Trophoblast cell (in vitro differentiated cells and primary cell): ENCODE measurements at regions not wholly inside any gene's neighbourhood (a gene's known extent, or its start where the extent isn't known, plus 50 kb on each side); places are given as distances from the start of the nearest gene placed in this dataset.

Experiments used
- DNase-seq, 2 donors: peaks; one replicate each; pipeline ENCODE4 v3.0.0-alpha.2; 2016
- H2AFZ ChIP-seq: 2 replicates; pipeline ENCODE4 v1.6.1; 2013; ENCODE audit warnings: low read length, moderate library complexity, mild to moderate bottlenecking; ENCODE audit not compliant: insufficient read depth, poor library complexity
- H2AK5ac ChIP-seq: 2 replicates; pipeline ENCODE4 v1.6.1; 2013; ENCODE audit warnings: mild to moderate bottlenecking, low read length
- H2BK120ac ChIP-seq: 2 replicates; pipeline ENCODE4 v1.6.1; 2013; ENCODE audit warnings: low read length, mild to moderate bottlenecking, moderate library complexity; ENCODE audit not compliant: insufficient read depth, poor library complexity
- H2BK12ac ChIP-seq: 2 replicates; pipeline ENCODE4 v1.6.1; 2013; ENCODE audit warnings: mild to moderate bottlenecking, low read length, moderate library complexity
- H2BK5ac ChIP-seq: 2 replicates; pipeline ENCODE4 v1.6.1; 2013; ENCODE audit warnings: low read length, low read depth, moderate library complexity, mild to moderate bottlenecking; ENCODE audit not compliant: poor library complexity
- H3K14ac ChIP-seq: 2 replicates; pipeline ENCODE4 v1.6.1; 2013; ENCODE audit warnings: mild to moderate bottlenecking, low read length
- H3K18ac ChIP-seq: 2 replicates; pipeline ENCODE4 v1.6.1; 2013; ENCODE audit warnings: mild to moderate bottlenecking, low read length
- H3K23ac ChIP-seq: 2 replicates; pipeline ENCODE4 v1.6.1; 2013; ENCODE audit warnings: low read length
- H3K27ac ChIP-seq: 2 replicates; pipeline ENCODE4 v1.5.1; 2013; ENCODE audit warnings: low read depth, mild to moderate bottlenecking, inconsistent platforms, low read length, moderate library complexity
- H3K27me3 ChIP-seq: 2 replicates; pipeline ENCODE4 v1.6.1; 2013; ENCODE audit warnings: inconsistent platforms, mild to moderate bottlenecking, low read length, moderate library complexity; ENCODE audit not compliant: insufficient read depth
- H3K36me3 ChIP-seq, 2 experiments: 1 replicate in 1 of 2; 2 replicates in 1 of 2; pipeline ENCODE4 v1.6.1; 2013; ENCODE audit warnings: low read length in 2 of 2, mild to moderate bottlenecking in 2 of 2, moderate library complexity in 1 of 2; ENCODE audit not compliant: insufficient read depth in 2 of 2, control insufficient read depth in 1 of 2
- H3K4ac ChIP-seq: 2 replicates; pipeline ENCODE4 v1.6.1; 2013; ENCODE audit warnings: low read depth, mild to moderate bottlenecking, low read length, moderate library complexity
- H3K4me1 ChIP-seq, 2 experiments: 1 replicate in 1 of 2; 2 replicates in 1 of 2; pipeline ENCODE4 v1.6.1; 2013; ENCODE audit warnings: low read length in 2 of 2, mild to moderate bottlenecking in 2 of 2, moderate library complexity in 1 of 2; ENCODE audit not compliant: insufficient read depth in 2 of 2, control insufficient read depth in 1 of 2
- H3K4me2 ChIP-seq: 2 replicates; pipeline ENCODE4 v1.6.1; 2013; ENCODE audit warnings: inconsistent platforms, mild to moderate bottlenecking, low read length, moderate library complexity
- H3K4me3 ChIP-seq: 2 replicates; pipeline ENCODE4 v1.5.1; 2013; ENCODE audit warnings: mild to moderate bottlenecking, low read depth, low read length, inconsistent platforms
- H3K79me1 ChIP-seq: one replicate; pipeline ENCODE4 v1.6.1; 2013; ENCODE audit warnings: low read length
- H3K79me2 ChIP-seq: 2 replicates; pipeline ENCODE4 v1.6.1; 2013; ENCODE audit warnings: low read length, mild to moderate bottlenecking; ENCODE audit not compliant: control insufficient read depth, insufficient read depth, poor library complexity
- H3K9ac ChIP-seq: 2 replicates; pipeline ENCODE4 v1.6.1; 2013; ENCODE audit warnings: mild to moderate bottlenecking, low read length
- H3K9me3 ChIP-seq: 2 replicates; pipeline ENCODE4 v1.6.1; 2013; ENCODE audit warnings: low read depth, mild to moderate bottlenecking, control low read depth, inconsistent platforms, low read length; ENCODE audit not compliant: insufficient read depth
- H4K12ac ChIP-seq: 2 replicates; pipeline ENCODE4 v1.6.1; 2013; ENCODE audit warnings: low read depth, mild to moderate bottlenecking, low read length, moderate library complexity
- H4K8ac ChIP-seq: 2 replicates; pipeline ENCODE4 v1.6.1; 2013; ENCODE audit warnings: low read depth, mild to moderate bottlenecking, low read length, moderate library complexity
- H4K91ac ChIP-seq: one replicate; pipeline ENCODE4 v1.6.1; 2013; ENCODE audit warnings: low read depth, mild to moderate bottlenecking, low read length, moderate library complexity
- WGBS: extraction: QIAGEN DNeasy Blood & Tissue Kit; methylation state at CpG from one replicate; pipeline ENCODE4 v1.1.7; 2013; ENCODE audit warnings: missing lambda C conversion rate; ENCODE audit not compliant: insufficient read length, insufficient coverage; ENCODE audit errors: extremely low coverage; 5-methylcytosine and 5-hydroxymethylcytosine counted together

DNA sequence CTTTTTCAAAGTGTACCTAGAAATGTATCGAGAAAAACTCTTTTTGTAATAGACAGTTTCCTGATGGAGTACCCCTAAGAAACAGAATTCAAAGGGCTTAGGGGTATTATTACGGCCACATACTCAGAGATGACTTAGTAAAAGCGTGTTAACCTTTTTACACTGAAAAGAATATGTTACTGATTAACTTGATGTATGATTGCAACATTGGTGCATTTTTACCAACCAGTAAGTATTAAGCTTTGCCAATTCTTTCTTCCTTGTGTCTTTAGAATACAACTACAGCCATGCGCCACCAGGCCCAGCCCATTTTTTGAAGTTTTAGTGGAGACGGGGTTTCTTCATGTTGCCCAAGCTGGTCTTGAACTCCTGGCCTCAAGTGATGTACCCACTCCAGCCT lies 1997.0 kb upstream of the LRRTM1 start:
- no peak overlapping the region for H3K9ac ChIP-seq
- no peak overlapping the region for H4K91ac ChIP-seq
- H3K4me1 ChIP-seq, result no peaks in the 10 kb centered on the region
- no CpG with 5 or more reads among the region's 5 CpGs for WGBS
- H3K14ac ChIP-seq, result no peak overlapping the region
- H3K79me1 ChIP-seq, result no peaks in the 10 kb centered on the region
- H4K8ac ChIP-seq, result no peak overlapping the region
- H3K4me3 ChIP-seq, result no peak overlapping the region
- no peak for DNase-seq
- no peak overlapping the region for H4K12ac ChIP-seq
- no peak overlapping the region for H3K4me2 ChIP-seq
- no peak overlapping the region for H2AK5ac ChIP-seq
- H3K23ac ChIP-seq, result no peak overlapping the region
- H3K27me3 ChIP-seq, result no peaks in the 10 kb centered on the region
- no peaks in the 10 kb centered on the region for H3K36me3 ChIP-seq
- H3K27ac ChIP-seq, result no peak overlapping the region
- H3K4ac ChIP-seq, result no peak overlapping the region
- H3K79me2 ChIP-seq, result no peaks in the 10 kb centered on the region
- H3K9me3 ChIP-seq, result no peaks in the 10 kb centered on the region
- no peak overlapping the region for H2BK120ac ChIP-seq
- no peak overlapping the region for H3K18ac ChIP-seq
- no peak overlapping the region for H2BK12ac ChIP-seq
- no peak overlapping the region for H2BK5ac ChIP-seq
- no peak overlapping the region for H2AFZ ChIP-seq

DNA sequence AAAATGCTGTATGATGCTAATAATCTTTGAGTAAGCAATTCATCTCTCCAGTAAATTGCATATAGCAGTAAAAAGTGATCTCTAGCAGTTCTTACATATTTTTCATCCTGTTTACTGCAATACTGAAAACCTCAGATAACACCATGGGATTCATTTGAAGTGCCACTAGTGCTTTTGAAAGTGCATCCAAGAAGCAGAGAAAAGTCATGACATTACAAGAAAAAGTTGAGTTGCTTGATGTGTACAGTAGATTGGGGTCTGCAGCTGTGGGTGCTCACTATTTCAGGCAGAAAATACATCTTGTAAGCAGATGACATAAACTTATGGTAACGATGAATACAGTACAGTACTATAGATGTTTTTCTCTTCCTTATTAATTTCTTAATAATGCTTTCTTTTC lies 1984.9 kb upstream of the LRRTM1 start:
- no peaks in the 10 kb centered on the region for H3K79me2 ChIP-seq
- no peak overlapping the region for H3K9ac ChIP-seq
- no peak overlapping the region for H2AK5ac ChIP-seq
- no peak overlapping the region for H3K18ac ChIP-seq
- H3K79me1 ChIP-seq, result no peaks in the 10 kb centered on the region
- no peak overlapping the region for H4K12ac ChIP-seq
- H3K4me1 ChIP-seq, result no peaks in the 10 kb centered on the region
- no peak overlapping the region for H3K4me2 ChIP-seq
- no peak overlapping the region for H3K27ac ChIP-seq
- no peak overlapping the region for H3K23ac ChIP-seq
- H3K4ac ChIP-seq, result no peak overlapping the region
- no peak overlapping the region for H4K91ac ChIP-seq
- H3K14ac ChIP-seq, result no peak overlapping the region
- no CpG with 5 or more reads among the region's 1 CpG for WGBS
- H3K27me3 ChIP-seq, result no peaks in the 10 kb centered on the region
- no peaks in the 10 kb centered on the region for H3K36me3 ChIP-seq
- DNase-seq, result no peak
- H2BK5ac ChIP-seq, result no peak overlapping the region
- no peak overlapping the region for H2BK120ac ChIP-seq
- no peak overlapping the region for H4K8ac ChIP-seq
- H3K9me3 ChIP-seq, result no peaks in the 10 kb centered on the region
- H2BK12ac ChIP-seq, result no peak overlapping the region
- H3K4me3 ChIP-seq, result no peak overlapping the region
- H2AFZ ChIP-seq, result no peak overlapping the region

DNA sequence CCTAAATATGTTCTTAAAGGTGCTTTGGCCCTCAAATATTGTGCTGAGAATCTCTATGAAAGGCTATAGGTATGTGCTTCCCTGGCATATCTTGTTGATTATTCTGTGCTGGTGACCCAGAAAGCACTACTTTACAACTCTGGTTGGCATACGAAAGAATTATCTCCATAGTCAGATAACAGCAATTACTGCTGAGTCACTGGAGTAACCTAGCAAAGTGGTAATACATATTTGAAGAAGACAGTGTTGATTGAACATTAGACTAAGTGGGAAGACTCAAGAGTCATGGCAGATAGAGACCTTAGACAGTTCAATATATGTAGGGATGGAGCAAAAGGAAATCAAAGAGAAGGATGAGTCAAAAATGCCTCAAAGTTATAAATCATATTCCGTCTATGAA lies 1978.5 kb upstream of the LRRTM1 start:
- WGBS, result no CpG with 5 or more reads among the region's 2 CpGs

DNA sequence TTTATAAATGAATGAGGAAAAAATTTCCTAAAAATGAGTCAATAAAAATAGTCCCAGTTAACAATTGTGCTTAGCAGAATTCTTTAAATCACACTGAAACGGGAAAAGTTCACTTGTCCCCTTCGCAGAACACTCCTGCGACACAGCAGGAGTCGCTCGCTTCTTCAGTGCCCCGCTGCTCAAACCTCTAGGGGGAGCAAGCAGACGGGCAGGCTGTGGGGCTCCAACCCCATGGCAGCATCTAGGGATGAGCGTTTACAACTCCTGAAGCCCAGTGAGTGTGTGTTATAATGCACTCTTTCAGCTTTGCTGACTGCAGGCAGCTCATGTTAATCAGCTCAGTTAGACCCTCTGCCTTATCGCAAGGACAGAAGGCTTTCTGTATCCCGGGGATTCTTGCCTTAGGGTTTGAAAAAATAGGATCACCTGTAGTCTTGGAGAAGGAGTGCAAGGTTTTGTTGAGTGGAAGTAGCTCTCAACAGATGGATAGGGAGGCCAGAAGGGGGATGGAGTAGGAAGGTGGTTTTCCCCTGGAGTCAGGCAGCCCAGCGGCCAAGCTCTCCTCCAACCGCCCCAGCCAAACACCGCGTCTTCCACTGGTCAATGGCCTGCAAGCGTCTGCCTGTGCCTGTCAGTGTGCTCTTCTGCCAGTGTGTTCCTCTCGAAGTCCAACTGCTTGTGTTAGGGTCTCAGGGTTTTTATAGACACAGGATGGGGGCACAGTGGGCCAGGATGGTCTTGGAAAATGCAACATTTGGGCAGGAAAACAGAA lies 1977.7 kb upstream of the LRRTM1 start:
- no peak overlapping the region for H3K4ac ChIP-seq
- H2BK12ac ChIP-seq, result no peak overlapping the region
- H3K4me2 ChIP-seq, result no peak overlapping the region
- H3K79me2 ChIP-seq, result no peaks in the 10 kb centered on the region
- no peak overlapping the region for H2BK5ac ChIP-seq
- no peak overlapping the region for H3K18ac ChIP-seq
- no peaks in the 10 kb centered on the region for H3K9me3 ChIP-seq
- no peak overlapping the region for H2AFZ ChIP-seq
- H3K4me1 ChIP-seq, result no peaks in the 10 kb centered on the region
- H3K79me1 ChIP-seq, result no peaks in the 10 kb centered on the region
- H3K14ac ChIP-seq, result no peak overlapping the region
- no peak overlapping the region for H3K23ac ChIP-seq
- no peak overlapping the region for H2AK5ac ChIP-seq
- no CpG with 5 or more reads among the region's 16 CpGs for WGBS
- H2BK120ac ChIP-seq, result no peak overlapping the region
- H3K36me3 ChIP-seq, result no peaks in the 10 kb centered on the region
- no peak overlapping the region for H4K12ac ChIP-seq
- no peak overlapping the region for H3K27ac ChIP-seq
- no peak overlapping the region for H4K8ac ChIP-seq
- H3K4me3 ChIP-seq, result no peak overlapping the region
- no peak overlapping the region for H3K9ac ChIP-seq
- peak in 1 of 2 donors; percentile 1 for DNase-seq
- H3K27me3 ChIP-seq, result no peaks in the 10 kb centered on the region
- no peak overlapping the region for H4K91ac ChIP-seq

More for the DNA sequence above, 1978.5 kb upstream of the LRRTM1 start:
- Histone ChIP-seq H3K23ac (no peak overlapping the region), H3K4ac (no peak overlapping the region), H3K9me3 (no peaks in the 10 kb centered on the region), H4K12ac (no peak overlapping the region), H2AFZ (no peak overlapping the region), H3K9ac (no peak overlapping the region), H3K4me1 (no peaks in the 10 kb centered on the region), H3K4me3 (no peak overlapping the region), H3K27me3 (no peaks in the 10 kb centered on the region), H3K79me1 (no peaks in the 10 kb centered on the region), H4K91ac (no peak overlapping the region), H2AK5ac (no peak overlapping the region), H3K14ac (no peak overlapping the region), H3K79me2 (no peaks in the 10 kb centered on the region), H4K8ac (no peak overlapping the region), H2BK5ac (no peak overlapping the region), H3K4me2 (no peak overlapping the region), H3K18ac (no peak overlapping the region), H2BK12ac (no peak overlapping the region), H3K36me3 (no peaks in the 10 kb centered on the region), H2BK120ac (no peak overlapping the region), H3K27ac (no peak overlapping the region)
- DNase-seq, result no peak
